NCI-H510A treated with DMSO at 0.1 percent for 48 hours (cell line): ENCODE measurements at regions not wholly inside any gene's neighbourhood (a gene's known extent, or its start where the extent isn't known, plus 50 kb on each side); places are given as distances from the start of the nearest gene placed in this dataset.

Experiments used
- DNase-seq: peaks from one replicate; lab custom pipeline; 2025; lab: John Stamatoyannopoulos, UW

- DNase-seq, result no peak
These were observed 160.0 kb downstream of the SMIM20 start for GRCh38 chr4:26073886-26074560.

- DNase-seq, result no peak
These were observed 160.9 kb downstream of the SMIM20 start for GRCh38 chr4:26074712-26075430.

- no peak for DNase-seq
These were observed 161.6 kb downstream of the SMIM20 start for GRCh38 chr4:26075583-26075982.

GRCh38 chr4:26076000-26076587 lies 162.1 kb downstream of the SMIM20 start:
- DNase-seq, result no peak

GRCh38 chr4:26076896-26077295 lies 162.9 kb downstream of the SMIM20 start:
- no peak for DNase-seq

- no peak for DNase-seq
These were observed 163.7 kb downstream of the SMIM20 start for GRCh38 chr4:26077756-26078155.

GRCh38 chr4:26080870-26081628 lies 167.0 kb downstream of the SMIM20 start:
- no peak for DNase-seq

DNA sequence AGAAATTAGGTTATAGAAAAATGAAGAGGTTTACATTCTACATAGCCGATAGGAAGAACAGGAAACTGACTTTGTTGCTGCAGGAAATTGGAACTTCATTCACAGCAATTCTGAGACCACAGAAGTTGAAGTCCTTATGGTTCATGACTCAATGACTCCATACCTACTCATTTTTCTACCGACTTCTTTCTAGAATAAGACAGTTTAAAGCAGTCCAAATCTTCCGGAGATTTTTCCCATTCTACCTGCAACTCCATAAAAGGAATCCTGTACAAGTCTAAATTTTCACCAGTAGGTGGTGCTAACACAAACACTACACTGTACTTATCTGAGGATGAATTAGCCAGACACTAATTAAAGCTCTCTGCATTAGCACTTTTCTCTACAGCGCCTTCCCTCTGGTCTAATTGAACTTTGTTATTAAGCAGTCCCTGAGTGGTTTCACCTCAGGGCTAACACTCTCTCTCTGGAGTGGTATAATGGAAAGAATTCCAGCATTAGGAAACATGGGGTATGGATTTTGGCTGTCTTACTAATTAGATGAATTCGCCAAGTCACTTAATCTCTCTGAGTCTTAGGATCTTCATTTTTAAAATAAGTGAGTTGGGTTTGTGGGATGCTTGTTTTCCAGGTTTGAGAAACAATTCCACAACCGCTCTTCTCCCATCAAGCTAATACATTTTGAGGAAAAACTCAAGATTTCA lies 167.9 kb downstream of the SMIM20 start:
- peak; percentile 9 for DNase-seq

- DNase-seq, result no peak
These were observed 168.5 kb downstream of the SMIM20 start for GRCh38 chr4:26082565-26082964.

- DNase-seq, result no peak
These were observed 170.0 kb downstream of the SMIM20 start for GRCh38 chr4:26083987-26084386.

DNA sequence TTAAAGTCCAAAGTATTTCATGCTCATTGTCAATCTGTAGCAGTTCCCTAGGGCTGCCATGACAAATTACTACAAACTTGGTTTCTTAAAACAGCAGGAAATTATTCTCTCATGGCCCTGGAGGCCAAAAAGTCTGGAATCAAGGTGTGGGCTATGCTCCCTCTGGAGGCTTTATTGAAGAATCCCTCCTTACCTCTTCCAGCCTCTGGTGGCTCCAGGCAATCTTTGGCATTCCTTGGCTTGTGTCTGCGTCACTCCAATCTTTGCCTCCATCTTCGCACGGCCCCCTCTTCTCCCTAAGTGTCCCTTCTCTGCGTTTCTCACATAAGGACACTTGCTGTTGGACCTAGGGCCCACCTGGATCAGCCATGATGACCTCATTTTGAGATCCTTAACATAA lies 170.4 kb downstream of the SMIM20 start:
- no peak for DNase-seq

DNA sequence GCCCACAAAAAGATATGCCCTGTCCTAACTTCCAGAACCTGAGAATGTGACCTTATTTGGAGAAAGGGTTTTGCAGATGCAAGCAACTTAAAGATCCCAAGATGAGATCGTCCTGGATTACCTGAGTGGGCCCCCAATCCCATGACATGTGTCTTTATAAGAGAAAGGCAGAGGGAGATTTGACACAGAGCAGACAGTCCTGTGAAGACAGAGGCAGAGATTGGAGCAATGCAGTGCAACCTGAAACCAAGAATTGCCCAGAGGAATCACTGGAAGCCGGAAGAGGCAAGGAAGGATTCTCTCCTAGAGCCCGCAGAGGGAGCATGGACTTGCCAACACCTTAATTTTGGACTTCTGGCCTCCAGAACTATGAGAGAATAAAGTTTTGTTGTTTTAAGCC lies 171.5 kb downstream of the SMIM20 start:
- DNase-seq, result no peak

DNA sequence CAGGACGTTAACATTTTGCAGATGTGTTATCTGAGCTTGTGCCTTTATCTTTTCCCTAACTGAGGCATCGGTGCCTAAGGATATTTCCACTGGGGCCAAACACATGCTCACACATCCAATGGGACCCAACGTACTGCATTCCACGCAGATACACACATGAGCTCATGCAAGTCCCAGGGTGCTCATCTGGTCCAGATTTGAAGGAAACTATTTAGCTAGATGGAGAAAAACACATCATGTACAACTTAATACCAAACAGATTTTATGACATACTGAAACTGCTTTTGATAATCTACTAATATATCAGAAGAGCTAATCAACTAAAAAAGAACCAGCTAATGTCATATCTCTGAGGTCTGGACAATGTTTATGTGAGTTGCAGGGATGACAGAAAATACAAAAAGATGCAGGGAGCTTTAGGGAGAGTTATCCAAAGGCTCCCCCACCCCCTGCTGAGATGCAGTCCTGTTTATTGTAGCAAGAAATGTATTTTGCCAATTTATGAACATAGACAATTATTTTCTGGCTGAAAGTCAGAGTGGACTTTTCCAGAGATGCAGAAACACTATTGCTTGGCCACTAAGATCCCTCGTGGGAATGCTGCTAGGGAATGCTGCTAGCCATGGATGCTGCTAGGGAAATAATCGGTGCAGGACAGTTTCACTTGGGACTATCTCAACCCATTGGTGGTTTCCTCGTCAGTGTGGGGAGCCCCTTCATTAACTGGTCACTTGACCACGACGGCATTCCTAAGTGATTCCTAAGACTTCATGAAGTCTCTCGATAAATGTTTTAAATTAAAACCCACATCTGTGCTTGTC lies 172.8 kb downstream of the SMIM20 start:
- no peak for DNase-seq

- DNase-seq, result no peak
These were observed 174.5 kb downstream of the SMIM20 start for GRCh38 chr4:26088433-26088928.

GRCh38 chr4:26093551-26093950 lies 179.5 kb downstream of the SMIM20 start:
- no peak for DNase-seq

GRCh38 chr4:26094076-26094475 lies 180.1 kb downstream of the SMIM20 start:
- DNase-seq, result no peak

DNA sequence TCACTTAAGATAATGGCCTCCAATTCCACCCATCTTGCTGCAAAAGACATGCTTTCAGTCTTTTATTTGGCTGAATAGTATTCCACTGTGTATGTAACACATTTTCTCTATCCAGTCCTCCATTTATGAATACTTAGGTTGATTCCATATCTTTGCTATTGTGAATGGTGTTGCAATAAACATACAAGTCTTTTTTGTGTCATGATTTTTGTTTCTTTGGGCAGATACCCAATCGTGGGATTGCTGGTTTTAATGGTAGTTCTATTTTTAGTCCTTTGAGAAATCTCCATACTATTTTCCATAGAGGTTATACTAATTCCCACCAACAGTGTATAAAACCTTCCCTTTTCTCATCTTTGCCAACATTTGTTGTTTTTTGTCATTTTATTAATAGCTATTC lies 180.9 kb downstream of the SMIM20 start:
- no peak for DNase-seq

DNA sequence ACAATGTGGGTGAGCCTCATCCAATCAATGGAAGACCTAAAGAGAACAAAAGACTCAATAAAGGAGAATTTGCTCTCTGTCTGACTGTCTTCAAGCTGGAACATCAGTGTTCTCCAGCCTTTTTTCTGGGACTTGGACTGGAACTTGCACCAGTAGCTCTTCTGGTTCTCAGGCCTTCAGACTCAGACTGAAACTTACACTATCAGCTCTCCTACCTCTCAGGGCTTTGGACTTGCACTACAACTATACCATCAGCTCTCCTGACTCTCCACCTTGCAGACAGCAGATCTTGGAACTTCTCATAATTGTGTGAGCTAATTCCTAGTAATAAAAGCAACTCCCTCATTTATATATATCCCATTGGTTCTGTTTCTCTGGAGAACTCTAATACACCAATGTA lies 185.9 kb downstream of the SMIM20 start:
- DNase-seq, result no peak

DNA sequence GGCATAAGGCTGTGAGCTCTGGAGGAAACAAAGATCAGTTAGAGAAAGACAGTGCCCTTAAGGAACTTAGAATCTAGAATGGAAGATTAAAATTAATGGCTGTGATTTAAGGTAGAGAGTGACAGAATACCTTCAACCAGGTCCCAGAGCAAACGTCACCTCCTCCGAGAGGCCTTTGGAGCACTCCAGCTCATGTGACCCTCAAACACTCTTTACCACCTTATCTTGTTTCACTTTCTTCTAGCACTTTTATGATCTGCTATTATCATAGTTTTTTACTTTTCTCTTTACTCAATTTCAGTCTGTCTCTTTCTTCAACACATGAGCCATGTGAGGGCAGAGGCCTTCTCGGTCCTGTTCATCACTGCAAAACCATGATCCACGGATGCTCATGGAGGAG lies 187.0 kb downstream of the SMIM20 start:
- DNase-seq, result no peak

DNA sequence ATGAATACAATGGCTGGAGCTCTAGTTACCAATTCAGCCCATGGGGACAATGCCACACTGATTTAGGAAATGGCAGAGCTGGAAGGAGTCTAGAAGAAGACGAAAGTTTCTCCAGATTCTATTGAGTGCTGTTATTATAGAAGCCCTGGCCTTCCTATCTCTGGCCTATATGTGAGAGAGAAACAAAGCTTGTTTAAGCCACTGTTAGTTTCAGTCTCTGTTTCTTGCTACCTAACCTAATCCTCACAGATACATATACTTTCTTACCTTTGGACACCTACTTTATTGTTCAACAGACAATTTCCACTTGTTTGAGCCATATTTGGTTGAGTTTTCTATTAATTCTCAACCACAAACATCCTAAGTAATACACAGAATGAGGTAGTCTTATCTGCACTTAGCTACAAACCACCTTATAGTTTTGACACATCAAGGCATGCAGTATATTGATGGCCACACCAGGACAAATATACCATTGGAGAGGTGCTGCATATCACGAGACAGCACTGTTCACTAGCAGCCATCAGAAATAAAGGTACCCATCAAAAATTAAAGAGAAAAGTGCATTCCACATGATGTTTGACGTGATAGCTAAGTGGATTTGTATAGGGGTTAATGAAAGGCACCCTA lies 190.2 kb downstream of the SMIM20 start:
- no peak for DNase-seq

DNA sequence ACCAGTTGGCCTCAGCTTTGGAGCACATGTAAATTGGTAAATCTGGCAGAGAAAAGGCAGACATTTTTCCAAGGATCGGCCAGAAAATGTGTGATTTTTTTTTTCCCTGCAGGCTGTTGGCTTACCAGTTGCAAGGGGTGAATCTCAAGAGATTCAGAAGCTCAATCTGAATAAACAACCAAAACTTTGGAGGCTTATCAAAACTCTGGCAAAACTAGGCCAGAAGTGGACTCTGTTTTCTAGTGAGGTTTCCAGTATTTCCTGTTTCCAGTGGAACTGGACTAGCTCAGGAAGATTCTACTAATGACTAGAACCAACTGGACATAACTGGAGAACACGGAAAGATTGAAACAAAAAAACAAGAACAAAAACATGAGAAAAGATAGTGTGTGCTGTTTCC lies 191.3 kb downstream of the SMIM20 start:
- DNase-seq, result no peak
